ENCODE measurements at regions not wholly inside any gene's neighbourhood (a gene's known extent, or its start where the extent isn't known, plus 50 kb on each side); places are given as distances from the start of the nearest gene placed in this dataset.

GRCh38 chr13:34655554-34655953 lies 286.5 kb upstream of the NBEA start:
- no peak overlapping the region for H3K27ac ChIP-seq (ENCODE audit: insufficient read length, low read depth, low read length)
- no peak overlapping the region for H4K8ac ChIP-seq (replicated peaks; ENCODE audit: insufficient read length, low read depth, low read length)
- H2BK5ac ChIP-seq (ENCODE audit: insufficient read length, low read length): no peak overlapping the region
- no peaks in the 10 kb centered on the region for H3K79me1 ChIP-seq (ENCODE audit: insufficient read depth, low read depth, low read length, poor library complexity, severe bottlenecking)
- H2BK20ac ChIP-seq (ENCODE audit: low read depth, low read length, poor library complexity, severe bottlenecking): no peak overlapping the region
- no peak overlapping the region for H3K23ac ChIP-seq (ENCODE audit: insufficient read length, low read depth, low read length)
- no peak overlapping the region for H2BK12ac ChIP-seq (ENCODE audit: insufficient read length, low read depth, low read length)
- no peaks in the 10 kb centered on the region for H3K27me3 ChIP-seq (ENCODE audit: insufficient read depth, low read length)
- no peak overlapping the region for H2BK120ac ChIP-seq (ENCODE audit: low read depth, low read length, poor library complexity, severe bottlenecking)
- no peaks in the 10 kb centered on the region for H3K79me2 ChIP-seq (ENCODE audit: insufficient read depth, low read length)
- Mint-ChIP-seq H3K4me1 (no peaks in the 10 kb centered on the region), H3K27ac (no peak overlapping the region), H3K9me3 (peaks cover 20 to 26% of the 10 kb centered on the region in 2 experiments), H3K4me3 (no peak overlapping the region), H3K36me3 (ENCODE audit: insufficient read depth in 1 of 3, low read depth in 3 of 3) (peaks cover 6 to 24% (median 14%) of the 10 kb centered on the region in 3 experiments; a peak in 6 of 7 replicates), H3K27me3 (ENCODE audit: low read depth) (no peaks in the 10 kb centered on the region)
- H4K5ac ChIP-seq (ENCODE audit: insufficient read length, low read depth, low read length): no peak overlapping the region
- no peak overlapping the region for H3K14ac ChIP-seq (ENCODE audit: insufficient read depth, low read length)
- no peak overlapping the region for H3K18ac ChIP-seq (ENCODE audit: insufficient read length, low read depth, low read length)
- H3K4me2 ChIP-seq (ENCODE audit: insufficient read depth, insufficient read length, low read length): no peak overlapping the region
- no peaks in the 10 kb centered on the region for H3K9me3 ChIP-seq (ENCODE audit: control insufficient read depth, low read depth, low read length)
- no peak overlapping the region for H2BK15ac ChIP-seq (ENCODE audit: low read depth, low read length)
- H3T11ph ChIP-seq (ENCODE audit: low read length): no peak overlapping the region
- DNase-seq: no peak
- no peak overlapping the region for H3K4ac ChIP-seq (ENCODE audit: low read depth, low read length)
- no peak overlapping the region for H3K9ac ChIP-seq (ENCODE audit: extremely low read depth, insufficient read length, low read length)
- H4K91ac ChIP-seq (ENCODE audit: insufficient read length, low read depth, low read length): no peak overlapping the region
- H2AFZ ChIP-seq (ENCODE audit: low read length): no peak overlapping the region
- H3K23me2 ChIP-seq (ENCODE audit: insufficient read length, low read depth, low read length, poor library complexity, severe bottlenecking): no peaks in the 10 kb centered on the region
- H4K20me1 ChIP-seq (ENCODE audit: control insufficient read depth, insufficient read depth, insufficient read length): no peaks in the 10 kb centered on the region
- H3K4me1 ChIP-seq (ENCODE audit: insufficient read depth, low read length): no peaks in the 10 kb centered on the region
- no peak overlapping the region for H2AK5ac ChIP-seq (ENCODE audit: insufficient read length, low read length)
- H3K56ac ChIP-seq (ENCODE audit: insufficient read length, low read depth, low read length): no peak overlapping the region
- no peak for TF ChIP-seq CTCF (conservative IDR thresholded peaks at IDR 0.05)

Measured in H9 (cell line).